OCI-M1 (cell line): ENCODE measurements at regions not wholly inside any gene's neighbourhood (a gene's known extent, or its start where the extent isn't known, plus 50 kb on each side); places are given as distances from the start of the nearest gene placed in this dataset.
A peak's percentile ranks its signal among the peaks of the same experiment; 100 is the strongest.

ENCODE experiments used
- DNase-seq: peaks from one replicate; lab custom pipeline; 2025; lab: John Stamatoyannopoulos, UW

- DNase-seq = no peak
Measured at GRCh38 chr20:58111310-58112016, 117.0 kb downstream of the ANKRD60 start.

GRCh38 chr20:58109918-58110635, 118.4 kb downstream of the ANKRD60 start:
- DNase-seq = peak; percentile 52

GRCh38 chr20:58109126-58109880, 119.2 kb downstream of the ANKRD60 start:
- DNase-seq = no peak

- no peak for DNase-seq
Measured at GRCh38 chr20:58107533-58107932, 120.9 kb downstream of the ANKRD60 start.

- DNase-seq = no peak
Measured at GRCh38 chr20:58106143-58106750, 122.2 kb downstream of the ANKRD60 start.

- no peak for DNase-seq
Measured at GRCh38 chr20:58103961-58104360, 124.5 kb downstream of the ANKRD60 start.

- no peak for DNase-seq
Measured at GRCh38 chr20:58103517-58103904, 124.9 kb downstream of the ANKRD60 start.

- DNase-seq = no peak
Measured at GRCh38 chr20:58102744-58103516, 125.5 kb downstream of the ANKRD60 start.

GRCh38 chr20:58102261-58102660, 126.2 kb downstream of the ANKRD60 start:
- no peak for DNase-seq

- no peak for DNase-seq
Measured at GRCh38 chr20:58100731-58101356, 127.6 kb downstream of the ANKRD60 start.

GRCh38 chr20:58099956-58100730, 128.3 kb downstream of the ANKRD60 start:
- no peak for DNase-seq

GRCh38 chr20:58099291-58099935, 129.0 kb downstream of the ANKRD60 start:
- DNase-seq = no peak

GRCh38 chr20:58098571-58098970, 129.9 kb downstream of the ANKRD60 start:
- no peak for DNase-seq

- DNase-seq = no peak
Measured at GRCh38 chr20:58097943-58098342, 130.5 kb downstream of the ANKRD60 start.

- no peak for DNase-seq
Measured at GRCh38 chr20:58097429-58097828, 131.0 kb downstream of the ANKRD60 start.

- no peak for DNase-seq
Measured at GRCh38 chr20:58096880-58097423, 131.5 kb downstream of the ANKRD60 start.

- no peak for DNase-seq
Measured at GRCh38 chr20:58094698-58095097, 133.8 kb downstream of the ANKRD60 start.

GRCh38 chr20:58094160-58094559, 134.3 kb downstream of the ANKRD60 start:
- no peak for DNase-seq

- no peak for DNase-seq
Measured at GRCh38 chr20:58092871-58093270, 135.6 kb downstream of the ANKRD60 start.

GRCh38 chr20:58092353-58092752, 136.1 kb downstream of the ANKRD60 start:
- DNase-seq = no peak
